Activated T-cell treated with anti-CD3 and anti-CD28 coated beads, Interleukin-2, amount 50 U/mL, for 48 hours (primary cell): ENCODE measurements at regions not wholly inside any gene's neighbourhood (a gene's known extent, or its start where the extent isn't known, plus 50 kb on each side); places are given as distances from the start of the nearest gene placed in this dataset.
"Not testable (repeated sequence)": the region's sequence is repeated elsewhere in the genome, so short reads cannot be mapped to it uniquely, and the experiment has no call there.

Source experiments
- DNase-seq, 2 experiments: peaks; one replicate each; pipeline ENCODE4 v3.0.0-alpha.2; 2020

- no peak for DNase-seq
Measured at GRCh38 chr16:9141813-9142212, 50.4 kb downstream of the HAPSTR1 start.

GRCh38 chr16:9144106-9144505 lies 52.7 kb downstream of the HAPSTR1 start:
- DNase-seq: no peak

- no peak for DNase-seq
Measured at GRCh38 chr16:9148374-9149015, 57.1 kb downstream of the HAPSTR1 start.

GRCh38 chr16:9151074-9151473 lies 59.6 kb downstream of the HAPSTR1 start:
- DNase-seq: no peak

GRCh38 chr16:9151597-9151996 lies 60.2 kb downstream of the HAPSTR1 start:
- no peak for DNase-seq

GRCh38 chr16:9152649-9153501 lies 61.4 kb downstream of the HAPSTR1 start:
- DNase-seq: no peak

GRCh38 chr16:9153502-9153864 lies 62.0 kb downstream of the HAPSTR1 start:
- no peak for DNase-seq

- no peak for DNase-seq
Measured at GRCh38 chr16:9154567-9155410, 63.3 kb downstream of the HAPSTR1 start.

- no peak for DNase-seq
Measured at GRCh38 chr16:9155871-9156270, 64.4 kb downstream of the HAPSTR1 start.

GRCh38 chr16:9159839-9160550 lies 68.6 kb downstream of the HAPSTR1 start:
- DNase-seq: peak; percentile 71

GRCh38 chr16:9160551-9160911 lies 69.1 kb downstream of the HAPSTR1 start:
- DNase-seq: no peak

GRCh38 chr16:9165681-9166080 lies 74.2 kb downstream of the HAPSTR1 start:
- DNase-seq: no peak

- DNase-seq: not testable (repeated sequence)
Measured at GRCh38 chr16:9166326-9166993, 75.0 kb downstream of the HAPSTR1 start.

- no peak for DNase-seq
Measured at GRCh38 chr16:9169094-9169493, 77.7 kb downstream of the HAPSTR1 start.

GRCh38 chr16:9170470-9170869 lies 79.0 kb downstream of the HAPSTR1 start:
- no peak for DNase-seq

GRCh38 chr16:9176547-9177418 lies 85.3 kb downstream of the HAPSTR1 start:
- no peak for DNase-seq

GRCh38 chr16:9177861-9178260 lies 86.4 kb downstream of the HAPSTR1 start:
- no peak for DNase-seq

- DNase-seq: no peak
Measured at GRCh38 chr16:9183682-9184353, 92.4 kb downstream of the HAPSTR1 start.

- DNase-seq: no peak
Measured at GRCh38 chr16:9184354-9184690, 92.9 kb downstream of the HAPSTR1 start.

- no peak for DNase-seq
Measured at GRCh38 chr16:9185381-9185780, 93.9 kb downstream of the HAPSTR1 start.

GRCh38 chr16:9186061-9186460 lies 94.6 kb downstream of the HAPSTR1 start:
- DNase-seq: no peak
